ENCODE measurements at regions not wholly inside any gene's neighbourhood (a gene's known extent, or its start where the extent isn't known, plus 50 kb on each side); places are given as distances from the start of the nearest gene placed in this dataset.
"Not testable (repeated sequence)": the region's sequence is repeated elsewhere in the genome, so short reads cannot be mapped to it uniquely, and the experiment has no call there.

- Histone ChIP-seq H3K4me1 (ENCODE audit: control insufficient read depth, insufficient read depth, low read length) (peaks cover 4% of the 10 kb centered on the region), H3K9me3 (ENCODE audit: control insufficient read depth, insufficient read depth, low read length) (peaks cover 6% of the 10 kb centered on the region), H3K9ac (ENCODE audit: low read depth, low read length) (no peak overlapping the region), H3K4me3 (ENCODE audit: low read depth, low read length) (no peak overlapping the region), H3K27me3 (ENCODE audit: control insufficient read depth, insufficient read depth, low read length) (no peaks in the 10 kb centered on the region), H3K36me3 (ENCODE audit: control insufficient read depth, insufficient read depth, low read length) (no peaks in the 10 kb centered on the region)
Observed at GRCh38 chr14:104230946-104231345, 92.6 kb downstream of the KIF26A start.

GRCh38 chr14:104232070-104232484 lies 93.7 kb downstream of the KIF26A start:
- no peak overlapping the region for H3K9ac ChIP-seq (ENCODE audit: low read depth, low read length)
- peaks cover 6% of the 10 kb centered on the region for H3K9me3 ChIP-seq (ENCODE audit: control insufficient read depth, insufficient read depth, low read length)
- H3K27me3 ChIP-seq (ENCODE audit: control insufficient read depth, insufficient read depth, low read length), result no peaks in the 10 kb centered on the region
- no peak overlapping the region for H3K4me3 ChIP-seq (ENCODE audit: low read depth, low read length)
- H3K4me1 ChIP-seq (ENCODE audit: control insufficient read depth, insufficient read depth, low read length), result no peaks in the 10 kb centered on the region
- no peaks in the 10 kb centered on the region for H3K36me3 ChIP-seq (ENCODE audit: control insufficient read depth, insufficient read depth, low read length)

- not testable (repeated sequence) for H3K9me3 ChIP-seq (ENCODE audit: control insufficient read depth, insufficient read depth, low read length); H3K9ac ChIP-seq (ENCODE audit: low read depth, low read length); H3K4me3 ChIP-seq (ENCODE audit: low read depth, low read length); H3K27me3 ChIP-seq (ENCODE audit: control insufficient read depth, insufficient read depth, low read length); H3K4me1 ChIP-seq (ENCODE audit: control insufficient read depth, insufficient read depth, low read length); H3K36me3 ChIP-seq (ENCODE audit: control insufficient read depth, insufficient read depth, low read length)
Observed at GRCh38 chr14:104234007-104234786, 95.8 kb downstream of the KIF26A start.

GRCh38 chr14:104235686-104236085 lies 97.3 kb downstream of the KIF26A start:
- Histone ChIP-seq H3K9me3 (ENCODE audit: control insufficient read depth, insufficient read depth, low read length) (peaks cover 6% of the 10 kb centered on the region), H3K36me3 (ENCODE audit: control insufficient read depth, insufficient read depth, low read length) (no peaks in the 10 kb centered on the region)

GRCh38 chr14:104237651-104238423 lies 99.5 kb downstream of the KIF26A start:
- no peaks in the 10 kb centered on the region for H3K36me3 ChIP-seq (ENCODE audit: control insufficient read depth, insufficient read depth, low read length)
- no peaks in the 10 kb centered on the region for H3K27me3 ChIP-seq (ENCODE audit: control insufficient read depth, insufficient read depth, low read length)
- no peak overlapping the region for H3K4me3 ChIP-seq (ENCODE audit: low read depth, low read length)
- H3K9me3 ChIP-seq (ENCODE audit: control insufficient read depth, insufficient read depth, low read length), result no peaks in the 10 kb centered on the region
- no peak overlapping the region for H3K9ac ChIP-seq (ENCODE audit: low read depth, low read length)
- H3K4me1 ChIP-seq (ENCODE audit: control insufficient read depth, insufficient read depth, low read length), result peaks cover 3% of the 10 kb centered on the region

More at GRCh38 chr14:104235686-104236085, 97.3 kb downstream of the KIF26A start:
- Histone ChIP-seq H3K4me1 (ENCODE audit: control insufficient read depth, insufficient read depth, low read length) (peaks cover 3% of the 10 kb centered on the region), H3K27me3 (ENCODE audit: control insufficient read depth, insufficient read depth, low read length) (no peaks in the 10 kb centered on the region), H3K4me3 (ENCODE audit: low read depth, low read length) (no peak overlapping the region), H3K9ac (ENCODE audit: low read depth, low read length) (no peak overlapping the region)

GRCh38 chr14:104238424-104239184 lies 100.2 kb downstream of the KIF26A start:
- no peak overlapping the region for H3K9ac ChIP-seq (ENCODE audit: low read depth, low read length)
- peaks cover 3% of the 10 kb centered on the region for H3K4me1 ChIP-seq (ENCODE audit: control insufficient read depth, insufficient read depth, low read length)
- H3K4me3 ChIP-seq (ENCODE audit: low read depth, low read length), result no peak overlapping the region
- no peaks in the 10 kb centered on the region for H3K27me3 ChIP-seq (ENCODE audit: control insufficient read depth, insufficient read depth, low read length)
- no peaks in the 10 kb centered on the region for H3K36me3 ChIP-seq (ENCODE audit: control insufficient read depth, insufficient read depth, low read length)
- H3K9me3 ChIP-seq (ENCODE audit: control insufficient read depth, insufficient read depth, low read length), result no peaks in the 10 kb centered on the region

GRCh38 chr14:104239185-104239775 lies 100.9 kb downstream of the KIF26A start:
- Histone ChIP-seq H3K9ac (ENCODE audit: low read depth, low read length) (no peak overlapping the region), H3K9me3 (ENCODE audit: control insufficient read depth, insufficient read depth, low read length) (no peaks in the 10 kb centered on the region), H3K36me3 (ENCODE audit: control insufficient read depth, insufficient read depth, low read length) (no peaks in the 10 kb centered on the region), H3K4me3 (ENCODE audit: low read depth, low read length) (no peak overlapping the region), H3K4me1 (ENCODE audit: control insufficient read depth, insufficient read depth, low read length) (peaks cover 3% of the 10 kb centered on the region), H3K27me3 (ENCODE audit: control insufficient read depth, insufficient read depth, low read length) (no peaks in the 10 kb centered on the region)

GRCh38 chr14:104239861-104240301 lies 101.5 kb downstream of the KIF26A start:
- H3K27me3 ChIP-seq (ENCODE audit: control insufficient read depth, insufficient read depth, low read length), result no peaks in the 10 kb centered on the region
- H3K9me3 ChIP-seq (ENCODE audit: control insufficient read depth, insufficient read depth, low read length), result peaks cover under 1% of the 10 kb centered on the region
- H3K4me3 ChIP-seq (ENCODE audit: low read depth, low read length), result no peak overlapping the region
- peaks cover 3% of the 10 kb centered on the region for H3K4me1 ChIP-seq (ENCODE audit: control insufficient read depth, insufficient read depth, low read length)
- H3K36me3 ChIP-seq (ENCODE audit: control insufficient read depth, insufficient read depth, low read length), result peaks cover under 1% of the 10 kb centered on the region
- H3K9ac ChIP-seq (ENCODE audit: low read depth, low read length), result no peak overlapping the region

- Histone ChIP-seq H3K9me3 (ENCODE audit: control insufficient read depth, insufficient read depth, low read length) (peaks cover 7% of the 10 kb centered on the region), H3K27me3 (ENCODE audit: control insufficient read depth, insufficient read depth, low read length) (no peaks in the 10 kb centered on the region), H3K4me3 (ENCODE audit: low read depth, low read length) (no peak overlapping the region), H3K36me3 (ENCODE audit: control insufficient read depth, insufficient read depth, low read length) (peaks cover 2% of the 10 kb centered on the region), H3K4me1 (ENCODE audit: control insufficient read depth, insufficient read depth, low read length) (peaks cover 3% of the 10 kb centered on the region), H3K9ac (ENCODE audit: low read depth, low read length) (no peak overlapping the region)
Observed at GRCh38 chr14:104240434-104241157, 102.2 kb downstream of the KIF26A start.

GRCh38 chr14:104243200-104243599 lies 104.8 kb downstream of the KIF26A start:
- H3K9ac ChIP-seq (ENCODE audit: low read depth, low read length), result no peak overlapping the region
- no peak overlapping the region for H3K4me3 ChIP-seq (ENCODE audit: low read depth, low read length)
- peaks cover 2% of the 10 kb centered on the region for H3K36me3 ChIP-seq (ENCODE audit: control insufficient read depth, insufficient read depth, low read length)
- H3K4me1 ChIP-seq (ENCODE audit: control insufficient read depth, insufficient read depth, low read length), result peaks cover 3% of the 10 kb centered on the region
- H3K9me3 ChIP-seq (ENCODE audit: control insufficient read depth, insufficient read depth, low read length), result peaks cover 7% of the 10 kb centered on the region
- no peaks in the 10 kb centered on the region for H3K27me3 ChIP-seq (ENCODE audit: control insufficient read depth, insufficient read depth, low read length)

All from iPS-15b (cell line).